HT1080 (cell line): ENCODE measurements at regions not wholly inside any gene's neighbourhood (a gene's known extent, or its start where the extent isn't known, plus 50 kb on each side); places are given as distances from the start of the nearest gene placed in this dataset.
A peak's percentile ranks its signal among the peaks of the same experiment; 100 is the strongest.

Source experiments
- DNase-seq: peaks from one replicate; pipeline ENCODE4 v3.0.0-alpha.2; 2015; ENCODE audit warnings: low read depth

DNA sequence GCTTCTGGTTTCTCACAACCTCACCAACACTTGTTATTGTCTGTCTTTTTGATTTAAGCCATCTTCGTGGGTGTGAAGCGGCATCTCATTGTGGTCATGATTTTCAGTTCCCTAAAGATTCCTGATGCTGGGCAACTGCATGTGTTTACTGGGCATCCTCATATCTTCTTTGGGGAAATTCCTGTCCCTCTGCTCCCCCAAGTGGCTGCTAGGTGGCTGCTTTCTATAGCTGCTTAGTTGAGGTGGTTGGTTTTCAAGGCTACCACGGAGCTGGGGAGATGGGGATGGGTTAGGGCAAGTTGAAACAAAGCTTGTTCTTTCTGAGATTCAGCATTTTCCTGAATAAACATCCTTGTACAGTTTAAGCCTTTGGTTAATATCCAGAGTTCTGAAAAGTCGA, 403.9 kb upstream of the SULF2 start:
- DNase-seq, result peak; percentile 11

DNA sequence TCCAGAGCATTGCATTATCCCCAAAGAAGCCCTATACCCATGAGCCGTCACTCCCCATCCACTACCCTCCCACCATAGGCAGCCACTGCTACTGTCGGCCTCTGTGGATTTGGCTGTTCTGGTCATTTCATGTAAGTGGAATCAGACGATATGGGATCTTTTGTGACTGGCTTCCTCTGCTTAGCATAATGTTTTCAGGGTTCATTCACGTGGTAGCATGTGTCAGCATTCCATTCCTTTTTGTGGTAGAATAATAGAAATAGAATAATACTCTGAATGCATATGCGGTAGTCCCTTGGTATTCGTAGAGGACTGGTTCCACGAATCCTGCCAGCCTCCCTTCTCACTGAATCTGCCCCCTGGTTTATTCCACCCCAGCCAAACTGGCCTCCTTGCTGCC, 402.6 kb upstream of the SULF2 start:
- DNase-seq, result no peak

DNA sequence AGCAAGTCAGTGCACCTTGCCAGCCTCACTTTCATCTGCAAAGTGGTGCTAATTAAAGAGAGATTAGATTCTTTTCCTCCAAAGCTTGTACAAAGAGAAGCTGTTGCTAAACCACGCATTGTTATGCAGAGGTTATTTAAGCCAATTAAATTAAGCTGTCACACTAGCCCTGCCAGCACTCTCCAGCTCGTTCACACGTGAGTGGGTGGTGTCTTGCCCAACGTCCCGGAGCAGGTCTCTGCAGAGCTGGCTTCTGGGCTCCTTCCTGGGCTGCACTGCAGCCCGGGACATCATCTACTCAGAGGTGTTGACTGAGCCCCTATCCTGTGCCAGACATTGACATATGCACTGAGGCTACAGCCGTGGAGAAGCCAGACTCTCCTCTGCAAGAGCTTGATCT, 401.6 kb upstream of the SULF2 start:
- no peak for DNase-seq

DNA sequence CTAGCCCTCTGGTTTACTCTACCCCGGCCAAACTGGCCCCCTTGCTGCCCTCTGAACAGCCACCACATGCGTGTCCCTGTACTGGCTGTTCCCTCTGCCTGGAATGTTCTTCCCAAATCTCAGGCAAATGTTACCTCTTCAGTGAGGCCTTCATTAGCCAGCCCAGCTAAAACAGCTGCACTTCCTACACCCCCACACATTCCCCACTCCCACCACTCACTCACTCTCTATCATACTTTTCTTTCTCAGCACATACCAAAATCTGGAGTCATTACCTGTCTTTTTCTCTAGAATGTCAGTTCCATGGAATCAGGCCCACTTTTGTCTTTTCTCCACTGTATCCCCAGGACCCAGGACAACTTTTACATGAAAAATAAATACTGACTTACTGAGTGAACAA, 401.2 kb upstream of the SULF2 start:
- no peak for DNase-seq

DNA sequence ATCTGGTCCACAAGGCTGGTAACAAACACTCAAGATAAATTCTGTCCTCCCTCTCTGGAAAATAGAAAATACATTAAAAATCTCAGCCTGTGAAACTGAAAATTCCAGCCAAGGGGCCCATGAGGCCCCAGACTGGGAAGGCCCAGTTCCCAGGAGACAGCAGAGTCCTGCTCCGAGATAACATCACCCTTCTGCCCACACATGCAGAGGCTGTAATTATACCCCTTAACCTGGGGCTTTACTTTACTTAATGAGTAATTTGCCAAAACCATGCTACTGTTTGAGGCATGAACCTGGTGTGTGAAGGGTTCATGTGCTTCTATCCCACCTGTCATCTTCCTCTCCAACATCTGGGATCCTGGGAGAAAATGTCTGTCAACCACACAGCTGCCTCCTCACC, 398.9 kb upstream of the SULF2 start:
- DNase-seq, result no peak

DNA sequence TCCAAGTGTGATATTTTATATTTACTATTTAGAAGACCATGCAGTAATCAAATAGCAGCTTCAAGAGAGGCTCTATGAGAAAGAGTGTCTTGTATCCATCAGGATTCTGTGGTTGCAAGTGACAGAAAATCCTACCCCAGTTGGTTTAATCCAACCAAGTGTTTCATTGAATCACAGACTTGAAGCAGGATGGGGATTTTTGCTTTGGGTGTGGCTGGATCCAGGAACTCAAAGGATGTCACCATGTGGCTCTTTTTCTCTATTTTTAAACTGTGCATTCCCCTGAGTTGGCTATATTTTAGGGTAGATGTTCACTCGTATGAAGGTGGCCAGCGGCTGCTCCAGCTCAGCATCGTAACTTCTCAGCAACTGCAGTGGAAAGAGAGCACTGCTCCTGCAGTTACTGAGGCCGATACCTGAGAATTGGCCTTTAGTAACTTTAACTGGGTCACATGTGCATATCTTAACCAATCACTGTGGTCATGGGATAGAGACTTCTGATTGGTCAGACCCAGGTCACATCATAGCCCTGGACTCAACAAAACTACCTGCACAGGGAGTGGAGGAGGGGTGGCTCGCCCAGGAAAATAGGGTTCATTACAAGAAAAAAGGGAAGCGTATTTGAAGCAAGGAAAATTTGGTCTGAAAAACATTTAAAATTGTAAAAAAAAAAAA, 396.1 kb upstream of the SULF2 start:
- no peak for DNase-seq

DNA sequence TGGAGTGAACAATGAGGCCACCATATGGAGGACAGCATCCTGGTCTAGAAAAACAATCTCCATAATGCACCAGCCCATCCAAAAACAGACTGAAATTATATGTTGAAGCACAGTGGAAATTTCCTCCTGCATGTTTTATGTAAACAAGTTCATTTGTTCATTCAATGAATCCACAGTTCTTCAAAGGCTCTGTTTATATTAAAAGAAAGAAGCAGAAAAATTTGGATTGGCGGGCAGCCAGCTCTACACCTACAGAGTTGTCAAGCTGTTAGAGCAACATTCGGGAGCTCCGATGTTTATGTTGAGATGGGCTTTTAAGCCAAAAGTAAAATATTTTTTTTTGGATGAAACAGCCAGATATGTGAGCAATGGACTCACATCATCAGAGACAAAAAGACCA, 395.3 kb upstream of the SULF2 start:
- no peak for DNase-seq

DNA sequence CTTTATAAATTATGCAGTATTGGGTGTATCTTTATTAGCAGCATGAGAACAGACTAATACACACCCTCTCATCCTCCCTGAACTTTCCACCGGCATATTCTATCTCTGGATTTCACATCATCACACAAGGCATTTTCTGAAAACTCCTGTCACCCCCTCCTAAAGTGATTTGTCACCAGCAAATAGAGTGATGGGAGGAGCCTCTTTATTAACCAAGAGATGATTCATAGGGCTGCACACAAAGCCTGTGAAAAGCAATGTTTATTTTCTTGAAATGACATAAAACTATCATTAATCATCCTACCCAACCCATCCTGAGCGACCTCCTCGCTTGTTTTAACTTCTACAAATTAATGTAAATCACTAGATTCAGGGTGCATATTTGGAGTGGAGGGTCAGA, 394.7 kb upstream of the SULF2 start:
- no peak for DNase-seq

DNA sequence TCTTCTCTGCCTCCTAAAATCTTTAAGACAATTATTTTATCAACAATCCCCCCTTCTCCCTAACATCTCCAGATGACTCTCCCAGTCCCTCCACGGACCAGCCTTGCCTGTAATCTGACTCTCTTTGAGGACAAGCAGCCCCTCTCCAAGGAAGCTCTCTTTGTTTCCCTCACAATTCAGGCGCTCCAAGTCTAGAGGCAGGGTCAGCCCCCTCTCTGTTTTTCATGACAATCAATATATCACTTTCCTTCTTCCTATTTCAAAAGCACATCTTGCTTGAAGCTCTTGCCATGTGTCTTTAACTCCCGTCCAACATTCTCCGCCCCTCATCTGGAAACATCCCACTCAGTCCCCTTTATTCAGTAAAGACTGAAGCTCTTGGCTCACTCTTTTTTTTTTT, 393.4 kb upstream of the SULF2 start:
- no peak for DNase-seq

DNA sequence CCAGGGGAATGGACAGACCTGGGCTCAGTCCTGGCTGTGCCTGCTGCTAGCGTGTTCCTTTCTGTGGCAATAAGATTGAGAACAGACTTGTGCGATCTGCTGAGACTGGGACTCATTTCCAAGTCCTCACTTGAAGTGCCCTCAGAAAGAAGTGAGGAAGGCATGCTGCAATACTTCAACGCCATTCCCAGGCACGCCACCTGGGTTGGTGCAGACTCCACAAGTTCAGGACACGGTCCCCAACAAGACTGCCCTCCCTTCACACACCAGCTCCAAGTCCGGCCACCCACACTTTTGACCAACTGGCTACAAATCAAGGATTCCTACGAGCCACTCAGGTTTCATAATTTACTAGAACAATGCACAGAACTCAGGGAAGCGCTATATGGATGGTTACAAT, 391.8 kb upstream of the SULF2 start:
- no peak for DNase-seq

DNA sequence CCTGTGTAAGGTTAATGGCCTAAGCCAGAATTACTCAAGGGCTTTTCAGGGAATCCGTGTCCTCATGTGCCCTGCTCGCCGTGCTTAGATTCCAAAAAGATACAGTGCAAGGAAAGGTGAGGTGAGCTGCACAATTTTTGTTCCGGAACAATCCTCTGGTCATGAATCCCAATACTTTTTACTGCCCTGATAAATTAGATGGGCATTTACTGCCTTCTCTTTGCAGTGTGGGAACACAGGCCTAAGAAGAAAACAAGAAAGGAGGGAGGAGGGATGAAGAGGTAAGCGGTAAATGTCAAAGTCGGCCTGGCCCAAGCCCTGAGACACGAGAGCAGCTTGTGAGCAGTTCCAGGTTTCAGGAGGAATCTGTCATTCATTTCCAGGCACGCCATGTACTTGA, 390.9 kb upstream of the SULF2 start:
- no peak for DNase-seq

DNA sequence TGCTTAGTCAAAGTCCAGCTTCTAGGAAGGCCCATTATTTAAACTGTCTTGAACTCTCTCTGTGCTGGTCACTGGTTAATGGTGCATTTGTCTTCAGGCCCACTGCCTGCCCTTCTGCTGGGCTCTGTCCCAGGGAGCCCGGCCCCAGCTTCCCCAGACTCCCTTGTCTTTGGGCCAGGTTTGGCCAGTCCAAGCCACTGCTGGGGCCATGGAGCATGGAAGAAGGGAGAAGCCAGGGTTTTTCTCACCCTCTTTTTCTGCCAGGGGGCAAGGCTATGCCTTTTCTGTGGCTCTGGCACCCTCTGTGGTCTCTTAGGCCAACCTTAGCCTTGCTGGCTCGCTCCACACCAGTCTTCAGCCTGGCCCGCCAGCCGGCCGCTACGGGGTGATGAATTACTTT, 390.0 kb upstream of the SULF2 start:
- no peak for DNase-seq

DNA sequence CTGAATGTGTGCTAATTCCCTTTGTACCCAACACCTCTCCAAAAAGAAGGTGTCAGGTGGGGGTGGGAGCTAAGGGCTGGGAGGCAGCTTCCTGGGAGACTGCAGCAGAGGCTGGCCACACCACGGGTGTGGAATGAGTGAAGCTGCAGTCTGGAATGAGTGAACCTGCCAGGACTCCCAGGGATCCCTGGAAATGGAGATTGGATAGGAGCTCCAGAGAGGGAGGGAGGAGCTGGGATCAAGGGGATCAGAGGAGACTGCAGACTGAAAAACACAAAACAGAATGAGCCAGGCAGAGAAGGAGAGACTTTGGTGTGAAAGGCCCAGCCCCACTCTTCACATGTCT, 387.0 kb upstream of the SULF2 start:
- DNase-seq, result no peak

DNA sequence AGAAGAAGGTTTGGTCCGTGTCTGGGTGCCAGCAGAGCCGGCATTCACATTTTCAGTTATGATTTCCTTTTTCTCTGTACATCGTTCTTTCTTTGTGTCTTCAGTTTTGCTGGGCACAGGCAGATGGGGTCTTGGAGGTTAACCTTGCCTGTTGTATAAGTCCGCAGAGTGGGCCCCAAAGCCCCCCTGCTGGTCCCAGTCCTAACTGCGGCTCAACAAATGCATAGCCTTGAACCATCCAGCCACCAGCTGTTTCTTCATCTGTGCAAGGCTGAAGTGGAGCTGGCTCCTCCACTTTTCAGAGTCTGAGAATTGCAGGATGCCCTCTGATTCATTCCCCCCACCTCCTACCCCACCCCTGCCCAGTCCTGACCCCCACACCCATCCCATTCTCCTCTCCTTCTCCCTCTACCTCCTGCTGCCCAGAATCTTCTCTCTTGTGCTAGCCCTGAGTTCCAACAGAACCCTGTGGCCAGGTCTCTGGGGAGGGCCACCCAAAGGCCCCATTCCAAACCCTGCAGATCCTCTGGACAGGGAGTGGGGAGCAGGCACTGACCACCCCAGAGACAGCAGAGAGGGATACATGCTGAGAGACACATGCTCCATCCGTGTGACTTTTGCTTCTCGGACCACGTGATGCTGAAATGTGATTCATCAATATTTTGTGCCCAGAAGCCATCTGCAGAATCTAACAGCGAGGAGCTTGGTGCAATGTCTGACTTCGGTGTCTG, 386.5 kb upstream of the SULF2 start:
- no peak for DNase-seq

DNA sequence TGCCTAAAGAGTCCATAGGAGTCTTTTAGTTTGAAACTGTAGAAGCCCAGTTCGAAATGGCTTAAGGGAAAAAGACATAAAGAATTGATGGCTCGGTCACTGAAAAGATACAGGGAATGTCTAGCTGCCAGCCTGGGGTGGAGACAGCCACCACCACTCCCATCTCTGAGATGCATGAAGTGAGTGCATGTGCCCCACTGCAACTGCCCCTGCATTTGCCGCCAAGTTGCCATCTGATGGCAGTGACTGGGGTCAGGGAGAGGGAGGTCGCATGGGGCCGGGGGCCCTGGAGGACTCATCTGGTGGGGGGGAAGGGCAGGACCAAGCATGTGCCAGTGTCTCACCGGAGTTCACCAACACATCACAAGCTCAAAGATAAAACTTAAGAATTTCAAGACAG, 385.8 kb upstream of the SULF2 start:
- DNase-seq, result no peak

DNA sequence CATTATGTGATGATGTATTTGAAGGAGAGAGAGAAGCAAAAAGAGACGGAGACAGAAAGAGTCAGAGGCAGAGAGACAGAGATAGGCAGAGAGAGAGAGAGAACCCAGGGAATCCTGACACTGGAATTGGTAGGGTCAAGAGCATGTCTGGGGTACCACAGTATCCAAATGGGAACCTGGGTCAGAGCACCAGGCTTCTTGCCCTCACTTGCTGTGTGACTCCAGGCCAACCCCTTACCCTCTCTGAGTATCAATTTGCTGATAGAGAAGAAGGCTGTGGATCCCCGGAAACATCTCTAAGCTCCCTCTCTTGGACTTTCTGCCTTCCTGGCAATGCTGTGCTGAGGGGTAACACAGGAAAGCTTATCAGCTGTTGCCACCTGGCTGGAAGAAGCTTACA, 385.3 kb upstream of the SULF2 start:
- no peak for DNase-seq

DNA sequence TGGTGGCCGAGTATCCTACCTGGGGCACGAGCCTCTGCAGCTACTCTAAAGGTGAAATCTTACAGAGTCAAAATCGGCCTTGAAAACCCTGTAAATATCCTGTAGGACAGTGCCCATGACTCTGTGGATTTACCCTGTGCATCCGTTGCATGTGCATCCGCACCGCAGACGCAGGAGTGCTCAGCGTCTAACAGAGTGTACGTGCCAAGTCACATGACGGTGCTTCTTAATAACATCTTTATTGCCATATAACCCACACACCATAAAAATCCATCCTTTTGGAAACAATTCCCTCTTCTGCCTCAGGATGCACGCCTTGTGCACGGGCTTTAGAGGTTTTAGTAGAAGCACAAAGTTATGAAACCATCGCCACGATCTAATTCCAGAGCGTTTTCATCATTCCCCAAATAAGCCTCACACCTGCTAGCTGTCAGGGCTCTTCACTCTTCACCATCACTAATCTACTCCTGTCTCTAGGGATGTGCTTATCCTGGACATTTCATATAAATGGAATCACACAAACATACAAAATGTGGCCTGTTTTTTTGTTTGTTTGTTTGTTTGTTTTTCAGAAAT, 384.5 kb upstream of the SULF2 start:
- no peak for DNase-seq

DNA sequence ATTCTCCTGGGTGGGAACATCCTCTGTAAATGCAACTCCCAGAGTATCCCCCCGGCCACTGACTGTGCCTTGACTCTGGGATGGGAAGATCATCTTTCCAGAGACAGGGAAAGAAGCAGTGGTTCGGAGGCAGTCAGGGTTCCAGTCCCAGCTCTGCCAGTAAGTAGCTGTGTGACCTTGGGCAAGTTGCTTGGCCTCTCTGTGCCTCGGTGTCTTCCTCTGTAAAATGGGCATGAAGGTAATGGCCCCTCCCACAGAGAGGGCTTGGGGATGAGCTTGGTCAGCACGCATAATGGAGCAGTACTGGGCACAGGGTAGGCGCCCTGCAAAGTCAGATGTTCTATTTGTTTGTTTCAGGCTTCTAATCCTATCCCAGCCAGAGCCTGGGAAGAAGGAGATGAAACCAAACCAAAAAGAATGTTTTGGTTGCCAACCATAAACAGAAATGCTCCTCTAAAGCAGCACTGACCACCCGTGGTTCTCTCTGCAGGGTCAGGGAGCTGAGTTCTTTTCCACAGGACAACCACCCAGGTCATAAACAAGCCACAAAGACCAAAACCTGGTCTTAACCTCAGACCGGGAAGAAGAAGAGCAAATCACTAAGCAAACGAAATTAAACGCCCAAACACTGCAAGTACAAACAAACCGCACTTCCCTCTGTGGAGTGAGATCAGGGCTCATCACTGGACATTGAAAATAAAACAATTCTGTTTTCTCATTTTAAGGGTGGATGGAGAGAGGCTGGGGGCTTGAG, 381.0 kb upstream of the SULF2 start:
- DNase-seq, result no peak

DNA sequence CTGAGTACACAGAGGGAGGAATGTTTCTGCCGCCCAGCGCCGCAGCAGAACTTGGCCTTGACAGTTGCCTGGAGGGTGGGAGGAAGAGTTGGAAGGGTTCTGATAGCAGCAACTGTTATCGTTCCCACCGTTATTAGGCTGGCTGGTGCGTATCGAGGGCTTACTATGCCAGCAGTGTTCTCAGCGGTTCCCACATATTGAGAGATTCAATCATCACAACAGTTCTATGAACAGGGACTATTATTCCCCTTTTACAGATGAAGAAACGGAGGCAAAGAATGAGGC, 380.1 kb upstream of the SULF2 start:
- no peak for DNase-seq

DNA sequence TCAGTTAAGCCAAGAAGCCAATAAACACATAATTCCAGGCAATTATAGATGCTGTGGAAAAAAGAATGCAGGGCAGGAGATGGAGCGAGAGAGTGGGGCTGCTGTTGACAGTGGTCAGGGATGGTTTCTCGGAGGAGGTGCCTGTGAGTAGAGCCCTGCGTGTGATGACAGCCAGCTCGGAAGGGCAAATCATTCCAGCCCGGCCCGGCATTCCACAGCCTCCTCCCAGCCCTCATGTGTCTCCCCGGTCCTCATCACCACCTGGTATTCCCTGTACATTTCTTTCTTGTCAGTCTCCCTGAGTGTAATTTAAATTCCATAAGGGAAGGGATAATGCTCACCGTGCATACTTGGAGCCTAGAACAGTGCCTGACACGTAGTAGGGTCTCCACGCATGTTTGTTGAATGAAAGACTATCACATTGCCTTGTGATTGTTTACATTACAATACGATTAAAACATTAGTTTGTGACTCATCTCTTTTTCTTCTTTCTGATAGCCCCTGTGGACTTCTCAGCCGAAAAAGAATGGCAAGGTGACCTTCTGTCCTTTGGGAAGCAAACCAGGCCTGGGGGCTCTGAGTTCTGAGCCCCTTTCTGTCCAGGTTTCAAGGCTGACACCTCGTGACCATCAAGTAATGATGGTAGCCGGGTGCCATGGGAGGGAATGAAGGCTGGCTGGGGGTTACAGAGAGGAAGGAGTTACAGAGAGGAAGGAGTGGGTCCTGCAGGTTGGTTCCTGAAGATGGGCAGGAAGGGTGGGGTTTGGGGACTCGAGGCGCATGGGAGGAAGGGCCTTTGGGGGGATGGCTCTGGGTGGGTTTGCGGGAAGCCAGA, 379.5 kb upstream of the SULF2 start:
- DNase-seq, result no peak

DNA sequence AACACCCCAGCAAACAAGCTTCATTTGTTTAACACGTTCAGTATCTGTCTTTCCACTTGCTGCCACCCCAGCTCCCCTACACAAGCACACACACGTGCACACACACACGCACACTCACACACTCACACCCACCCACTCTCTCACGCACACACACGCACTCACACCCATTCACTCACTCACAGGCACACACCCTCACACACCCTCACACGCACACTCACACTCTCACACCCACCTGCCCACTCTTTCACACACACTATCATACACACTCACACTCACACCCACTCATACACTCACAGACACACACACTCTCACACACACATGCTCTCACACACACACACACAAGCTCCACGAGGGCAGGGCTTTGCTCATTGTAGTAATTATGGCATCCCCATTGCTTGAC, 378.8 kb upstream of the SULF2 start:
- no peak for DNase-seq

DNA sequence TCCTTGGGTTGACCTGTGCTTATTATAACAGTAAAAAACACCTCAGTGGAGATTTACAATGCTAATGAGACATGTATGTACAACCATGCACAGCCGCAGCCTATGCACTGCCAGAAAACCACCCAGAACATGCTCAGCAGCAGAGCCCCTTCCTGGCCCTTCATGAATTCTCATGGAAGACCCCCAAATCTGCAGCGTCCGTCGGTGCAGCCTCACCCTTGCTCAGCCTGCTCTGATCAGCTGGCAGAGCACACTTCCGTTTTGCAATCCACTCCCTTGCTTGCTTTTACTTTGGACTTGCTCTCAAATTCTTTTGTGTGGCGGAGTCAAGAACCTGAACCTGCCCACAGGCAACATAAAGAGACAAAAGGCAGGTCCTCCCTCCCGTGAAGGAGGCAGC, 378.2 kb upstream of the SULF2 start:
- DNase-seq, result no peak
